Right renal pelvis (tissue), 4 donors: ENCODE measurements at regions not wholly inside any gene's neighbourhood (a gene's known extent, or its start where the extent isn't known, plus 50 kb on each side); places are given as distances from the start of the nearest gene placed in this dataset.

ENCODE experiments used
- DNase-seq, 4 donors: peaks; one replicate each; pipeline ENCODE4 v3.0.0-alpha.2; 2013; ENCODE audit warnings: low read depth in 4 of 4, low spot score in 3 of 4, missing footprints in 1 of 4

DNA sequence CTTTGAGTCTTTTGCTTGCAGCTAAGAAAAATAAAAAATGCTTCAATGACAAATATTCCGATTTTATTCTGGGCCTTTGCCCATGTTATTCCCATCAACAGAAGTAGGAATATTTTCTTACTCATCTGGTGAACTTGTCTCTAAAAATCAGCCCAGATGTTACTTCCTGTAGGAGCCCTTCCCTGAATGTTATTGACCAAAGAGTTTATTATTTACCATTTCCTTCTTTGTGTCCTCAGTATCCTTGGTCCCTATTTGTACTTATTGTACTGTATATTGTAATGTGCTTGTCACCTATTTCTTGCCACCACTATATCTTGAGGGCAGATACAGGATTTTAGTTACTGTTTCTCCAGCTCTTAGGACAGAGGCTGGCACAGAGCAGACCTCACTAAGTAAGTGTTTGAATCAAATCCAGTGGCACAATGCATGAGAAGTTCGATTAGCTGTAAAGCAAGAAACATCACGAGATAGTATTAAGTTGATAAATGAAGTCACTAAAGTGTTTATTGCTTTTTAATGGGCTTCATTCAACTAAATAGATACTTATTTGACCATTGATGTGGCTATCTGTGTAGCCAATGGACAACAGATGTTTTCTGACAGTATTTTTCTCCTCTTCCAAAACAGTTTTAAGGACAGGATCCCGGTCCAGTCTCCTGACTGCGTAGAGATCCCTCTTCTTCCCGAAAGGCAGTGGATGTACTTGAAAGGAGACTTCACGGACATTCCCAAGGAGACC, 109.1 kb downstream of the DDX1 start:
- DNase-seq, result no peak

DNA sequence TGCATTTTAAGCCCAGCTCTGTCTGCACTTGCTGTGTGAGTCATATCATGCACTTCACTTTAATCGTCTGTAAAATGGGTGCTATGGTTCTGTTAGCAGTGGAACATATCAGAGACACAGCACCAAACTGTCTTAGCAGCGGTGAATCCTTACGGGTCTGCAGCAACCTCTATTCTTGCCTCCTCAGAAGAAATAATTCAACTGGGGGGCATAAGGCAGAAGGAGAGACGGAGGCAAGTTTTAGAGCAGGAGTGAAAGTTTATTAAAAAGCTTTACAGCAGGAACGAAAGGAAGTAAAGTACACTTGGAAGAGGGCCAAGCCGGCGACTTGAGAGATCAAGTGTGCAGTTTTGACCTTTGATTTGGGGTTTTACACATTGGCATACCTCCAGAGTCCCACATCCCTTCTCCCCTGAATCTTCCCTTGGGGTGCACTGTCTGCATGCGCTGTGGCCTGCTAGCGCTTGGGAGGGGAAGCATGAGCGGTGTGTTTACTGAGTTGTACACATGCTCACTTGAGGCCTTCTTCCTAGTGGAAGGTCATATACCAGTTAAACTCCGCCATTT, 109.8 kb downstream of the DDX1 start:
- DNase-seq, result no peak

DNA sequence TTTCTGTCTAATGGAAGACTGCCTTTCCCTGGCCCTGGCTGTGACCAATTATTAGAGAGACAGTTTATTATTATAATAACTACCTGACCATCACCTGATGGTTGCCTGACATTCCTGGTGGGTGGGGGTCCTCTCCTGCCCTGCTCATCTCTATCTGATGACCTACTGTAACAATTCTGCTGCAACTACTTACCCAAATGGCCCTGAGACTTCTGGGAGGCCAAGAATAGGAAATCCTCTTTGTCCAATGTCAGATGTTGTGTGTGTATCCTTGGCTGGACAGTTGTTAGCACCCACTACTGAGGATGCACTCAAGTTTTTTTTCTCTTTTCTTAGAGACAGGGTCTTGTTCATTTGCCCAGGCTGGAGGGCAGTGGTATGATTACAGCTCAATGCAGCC, 110.3 kb downstream of the DDX1 start:
- no peak for DNase-seq

DNA sequence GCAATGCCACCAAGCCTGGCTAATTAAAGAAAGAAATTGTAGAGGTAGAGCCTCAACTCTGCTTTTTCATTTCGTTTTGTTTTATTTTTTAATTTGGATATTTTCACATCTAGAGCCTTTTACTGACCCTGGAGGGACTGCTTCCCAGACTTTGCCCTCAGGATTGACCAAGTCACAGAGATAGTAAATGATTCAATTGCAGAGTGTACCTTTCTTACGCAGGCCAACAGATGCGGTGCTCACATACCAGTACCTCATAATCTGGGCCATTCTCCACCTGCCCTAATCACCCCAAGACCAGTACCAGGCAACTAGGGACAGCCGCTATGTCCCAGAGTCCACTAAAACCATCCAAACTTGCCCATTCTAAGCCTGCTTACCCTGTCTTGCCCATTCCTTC, 110.8 kb downstream of the DDX1 start:
- DNase-seq, result no peak

DNA sequence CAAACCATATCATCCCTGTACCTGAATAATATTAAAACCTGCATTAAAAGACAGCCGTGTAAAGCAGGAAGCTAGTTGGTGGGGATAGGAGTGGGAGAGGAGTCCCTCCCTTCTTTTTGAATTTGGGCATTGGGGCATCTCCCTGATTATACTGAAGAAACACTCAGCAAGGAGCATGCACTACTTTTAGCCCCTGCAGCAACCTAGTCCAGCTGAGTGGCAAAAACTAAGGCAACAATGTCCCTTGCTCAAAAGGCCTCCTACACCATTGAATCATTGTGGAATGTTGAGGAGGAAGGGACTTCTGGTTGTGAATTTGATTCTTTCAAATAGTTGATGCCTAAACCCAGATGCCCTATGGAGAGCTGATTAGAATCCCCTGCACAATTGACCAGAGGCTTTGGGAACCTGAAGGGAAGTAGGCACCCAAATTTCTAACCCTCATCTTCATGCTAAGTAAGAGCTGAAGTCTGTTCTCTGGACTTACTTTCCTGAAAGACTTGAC, 111.7 kb downstream of the DDX1 start:
- DNase-seq, result no peak

DNA sequence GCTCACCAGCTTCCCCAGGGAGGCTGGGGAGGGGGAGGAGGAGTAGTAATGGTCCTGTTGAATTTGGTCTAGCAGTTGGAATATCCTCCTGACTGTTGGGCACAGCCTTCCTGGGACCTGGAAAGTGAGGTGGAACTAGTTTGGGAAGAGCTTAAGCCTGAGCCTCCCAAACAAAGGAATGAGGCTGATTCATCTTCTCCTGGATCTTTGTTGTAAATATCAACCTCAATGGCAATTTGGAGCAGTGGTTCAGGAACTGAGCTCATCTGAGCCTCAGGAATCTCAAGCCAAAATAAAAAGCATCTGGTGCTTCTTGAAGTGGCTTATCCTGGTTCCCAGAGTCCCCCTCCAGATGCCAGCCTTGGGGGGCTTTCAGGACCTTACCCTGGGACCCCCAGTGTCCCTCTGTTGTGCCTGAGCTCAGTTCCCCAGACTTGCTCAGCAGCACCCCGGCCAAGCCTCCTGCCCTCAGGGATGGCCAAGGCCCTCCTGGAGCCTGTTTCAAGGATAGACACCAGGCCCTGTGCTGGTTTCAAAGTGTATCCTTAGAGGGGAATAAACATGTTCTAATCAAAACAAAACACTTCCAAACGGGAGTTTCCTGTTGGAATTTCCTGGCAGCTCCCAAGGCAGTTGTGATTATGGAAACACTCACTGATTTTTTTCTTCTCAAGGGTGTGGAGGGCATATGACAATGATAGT, 112.6 kb downstream of the DDX1 start:
- peak in 1 of 4 donors; percentile 20 for DNase-seq

DNA sequence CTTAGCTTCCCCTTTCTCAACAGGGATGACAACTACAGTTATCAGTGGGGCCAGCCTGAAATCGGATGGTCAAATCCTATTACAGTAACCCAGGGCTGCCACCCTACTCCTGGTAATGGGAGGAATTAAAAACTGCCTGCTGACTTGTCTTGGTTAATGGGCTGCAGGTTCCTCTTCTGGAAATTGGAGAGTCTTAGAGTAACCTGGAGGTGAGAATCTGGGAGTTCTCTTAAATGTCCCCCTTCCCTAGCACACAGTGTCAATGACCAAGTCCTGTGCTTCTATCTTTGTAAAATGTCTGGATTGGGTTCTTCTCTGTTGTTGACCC, 113.1 kb downstream of the DDX1 start:
- DNase-seq, result no peak

DNA sequence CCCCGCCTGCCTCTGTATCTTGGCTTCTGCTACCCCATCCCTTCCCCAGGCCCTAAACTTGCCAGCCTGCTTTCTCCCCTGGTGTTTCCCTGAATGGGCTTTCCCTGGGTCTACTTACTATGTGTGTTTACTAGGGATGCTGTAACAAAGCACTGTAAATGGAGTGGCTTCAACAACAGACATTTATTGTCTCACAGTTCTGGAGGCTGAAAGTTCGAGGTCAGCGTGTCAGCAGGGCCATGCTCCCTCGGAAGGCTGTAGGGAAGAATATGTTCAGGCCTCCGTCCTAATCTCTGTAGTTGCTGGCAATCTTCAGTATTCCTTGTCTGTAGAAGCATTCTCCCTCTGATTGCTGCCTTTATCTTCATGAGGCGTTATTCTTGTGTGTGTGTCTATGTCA, 113.6 kb downstream of the DDX1 start:
- no peak for DNase-seq

DNA sequence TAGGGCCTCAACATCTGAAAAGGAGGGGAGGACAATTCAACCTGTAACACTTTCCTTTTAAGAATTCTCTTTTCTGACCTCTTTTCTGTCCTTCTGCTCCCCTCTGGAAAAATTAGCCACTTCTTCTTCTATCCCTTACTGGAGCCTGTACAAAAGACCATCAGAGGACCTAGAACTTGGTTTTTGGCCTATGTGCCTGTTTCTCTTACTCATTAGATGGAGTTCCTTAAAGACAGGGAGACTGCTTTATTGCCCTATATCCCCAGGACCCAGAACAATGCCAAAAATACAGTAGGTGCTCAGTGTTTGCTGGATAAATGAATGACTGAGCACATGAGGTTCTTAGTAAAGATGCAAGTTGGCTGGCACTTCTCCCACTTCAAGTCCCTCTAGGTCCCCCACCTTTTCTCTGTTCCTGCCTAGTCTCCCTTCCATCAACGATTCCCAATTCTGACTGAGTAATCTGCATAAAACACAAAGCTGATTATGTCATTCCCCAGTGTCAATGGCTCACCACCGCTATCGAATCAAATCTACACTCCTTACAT, 114.2 kb downstream of the DDX1 start:
- DNase-seq, result no peak

DNA sequence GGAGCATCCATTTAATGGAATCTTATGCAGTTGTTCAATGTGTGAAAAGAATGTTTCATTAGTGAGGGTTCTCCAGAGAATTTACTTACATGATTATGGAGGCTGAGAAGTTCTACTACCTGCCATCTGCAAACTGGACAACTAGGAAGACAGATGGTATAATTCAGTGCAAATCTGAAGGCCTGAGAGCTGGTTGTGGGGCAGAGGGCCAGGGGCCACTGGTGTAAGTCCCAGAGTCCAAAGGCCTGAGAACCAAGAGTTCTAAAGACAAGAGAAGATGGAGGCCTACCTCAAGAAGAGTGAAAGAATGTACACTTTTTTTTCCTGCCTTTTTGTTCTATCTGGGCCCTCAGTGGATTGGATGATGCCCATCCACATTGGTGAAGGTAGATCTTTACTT, 114.8 kb downstream of the DDX1 start:
- DNase-seq, result no peak

DNA sequence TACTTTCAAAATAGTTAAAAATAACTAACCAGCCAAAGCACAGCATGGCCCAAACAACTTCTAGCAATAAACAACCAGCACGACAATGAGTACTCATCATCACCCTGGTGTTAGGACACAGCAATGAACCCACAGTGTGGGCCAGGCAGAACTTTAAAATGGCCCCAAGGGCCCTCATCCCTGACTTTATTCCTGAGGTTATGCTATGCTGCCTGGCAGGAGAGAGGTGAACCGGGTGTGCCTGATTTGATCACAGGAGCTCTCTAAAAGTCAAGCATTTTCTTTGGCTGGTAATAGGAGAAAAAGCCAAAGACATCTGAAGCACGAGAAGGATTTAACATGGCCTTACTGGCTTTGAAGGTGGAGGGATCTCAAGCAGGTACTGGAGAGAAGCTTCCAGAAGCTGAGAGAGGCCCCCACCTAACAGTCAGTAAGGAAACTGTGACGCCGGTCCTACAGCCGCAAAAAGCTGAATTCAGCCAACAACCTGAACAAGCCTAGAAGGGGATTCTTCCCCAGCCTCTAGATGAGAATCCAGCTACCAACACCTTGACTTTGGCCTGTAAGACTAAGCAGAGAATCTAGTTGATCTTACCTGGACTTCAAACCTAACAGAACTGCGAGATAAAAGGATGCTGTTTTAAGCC, 115.4 kb downstream of the DDX1 start:
- DNase-seq, result no peak

DNA sequence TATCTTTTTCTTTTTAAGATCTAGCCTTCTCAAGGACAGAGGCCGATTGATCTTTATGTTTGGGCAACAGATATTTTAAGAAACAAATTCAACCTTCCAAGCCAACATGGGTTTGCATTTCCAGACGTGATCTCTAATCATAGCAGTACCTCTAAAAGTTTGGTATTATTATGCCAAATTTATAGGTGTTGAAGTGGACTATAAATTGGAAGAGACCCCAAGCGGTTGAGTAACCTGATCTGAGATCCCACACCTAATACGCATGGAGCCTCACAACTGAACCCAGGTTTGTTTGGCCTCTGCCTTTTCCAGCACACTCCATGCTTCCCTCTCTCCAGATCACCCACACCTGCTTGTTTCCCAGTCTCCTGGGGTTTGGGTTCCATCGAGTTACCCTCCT, 116.5 kb downstream of the DDX1 start:
- DNase-seq, result no peak

DNA sequence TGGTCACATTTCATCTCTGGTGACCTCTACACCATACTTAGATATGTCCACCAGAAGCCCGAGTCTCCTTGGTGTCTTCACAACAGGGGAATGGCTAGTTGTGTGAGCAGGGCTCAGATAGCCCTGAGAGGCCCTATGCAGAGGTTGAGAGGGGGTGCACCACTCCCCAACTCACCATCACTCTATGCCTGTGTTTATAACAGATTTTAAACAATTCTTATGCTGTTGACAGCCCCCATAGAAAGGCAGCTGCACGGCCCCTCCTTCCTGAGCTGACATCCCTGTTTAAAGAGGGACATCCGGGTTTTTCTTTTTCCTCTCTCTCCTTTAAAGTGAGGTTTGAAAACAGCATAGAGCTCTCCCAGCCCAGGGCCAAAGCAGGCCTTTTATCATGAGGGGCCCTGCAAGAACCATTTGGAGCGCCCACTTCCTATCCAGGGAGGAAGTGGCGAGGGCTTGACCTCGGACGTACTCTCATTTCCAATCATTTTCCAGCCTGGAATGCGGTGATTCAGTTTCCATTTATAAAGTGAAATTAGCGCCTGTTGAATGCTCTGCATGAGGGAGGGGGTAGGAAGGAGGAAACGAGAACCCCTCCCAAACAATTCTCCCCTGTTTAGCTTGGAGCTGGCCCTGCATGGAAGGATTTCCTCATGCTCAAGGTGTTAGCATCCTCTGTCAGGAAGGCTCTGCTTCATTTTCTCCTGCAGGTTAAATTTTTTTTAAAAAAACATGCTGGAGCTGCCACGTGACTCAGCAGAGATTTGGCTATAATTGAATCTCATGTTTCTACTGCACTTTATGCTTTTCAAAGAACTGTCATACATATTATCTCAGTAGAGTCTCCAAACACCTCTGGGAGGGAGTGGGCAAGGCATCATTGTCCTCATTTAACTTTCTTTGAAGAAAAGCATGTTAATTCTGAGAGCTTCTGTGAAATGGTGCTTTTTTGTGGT, 117.5 kb downstream of the DDX1 start:
- no peak for DNase-seq

DNA sequence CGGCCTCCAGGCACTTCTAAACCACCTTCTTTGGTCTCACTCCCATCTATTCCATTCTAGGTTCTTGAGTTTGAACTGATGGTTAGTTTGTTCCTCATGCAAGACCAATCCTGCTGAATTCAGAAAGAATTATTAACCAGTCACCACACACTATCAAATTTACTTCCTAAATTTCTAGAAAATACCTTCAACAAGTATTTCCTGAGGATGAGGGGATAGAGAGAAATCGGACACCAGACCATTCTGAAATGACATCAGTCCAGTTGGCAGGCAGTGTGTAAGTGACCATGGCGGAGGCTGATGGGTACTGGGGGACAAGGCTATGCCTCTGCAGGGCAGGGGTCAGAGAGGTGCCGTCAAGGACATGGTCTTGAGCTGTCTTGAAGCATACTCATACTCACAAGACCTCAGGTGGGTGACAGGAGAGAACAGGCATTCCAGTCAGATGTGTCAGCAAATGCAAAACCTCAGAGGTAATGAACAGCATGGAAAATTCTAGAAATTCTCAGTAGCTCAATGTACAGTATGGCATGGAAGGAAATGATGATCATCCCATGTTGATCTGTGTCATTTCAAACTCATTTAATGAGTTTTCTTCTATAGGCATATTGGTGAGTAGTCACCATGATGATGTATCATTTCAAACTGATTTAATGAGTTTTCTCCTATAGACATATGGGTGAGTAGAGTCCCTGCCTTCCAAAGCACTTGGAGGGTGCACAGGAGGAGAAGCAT, 119.6 kb downstream of the DDX1 start:
- no peak for DNase-seq

DNA sequence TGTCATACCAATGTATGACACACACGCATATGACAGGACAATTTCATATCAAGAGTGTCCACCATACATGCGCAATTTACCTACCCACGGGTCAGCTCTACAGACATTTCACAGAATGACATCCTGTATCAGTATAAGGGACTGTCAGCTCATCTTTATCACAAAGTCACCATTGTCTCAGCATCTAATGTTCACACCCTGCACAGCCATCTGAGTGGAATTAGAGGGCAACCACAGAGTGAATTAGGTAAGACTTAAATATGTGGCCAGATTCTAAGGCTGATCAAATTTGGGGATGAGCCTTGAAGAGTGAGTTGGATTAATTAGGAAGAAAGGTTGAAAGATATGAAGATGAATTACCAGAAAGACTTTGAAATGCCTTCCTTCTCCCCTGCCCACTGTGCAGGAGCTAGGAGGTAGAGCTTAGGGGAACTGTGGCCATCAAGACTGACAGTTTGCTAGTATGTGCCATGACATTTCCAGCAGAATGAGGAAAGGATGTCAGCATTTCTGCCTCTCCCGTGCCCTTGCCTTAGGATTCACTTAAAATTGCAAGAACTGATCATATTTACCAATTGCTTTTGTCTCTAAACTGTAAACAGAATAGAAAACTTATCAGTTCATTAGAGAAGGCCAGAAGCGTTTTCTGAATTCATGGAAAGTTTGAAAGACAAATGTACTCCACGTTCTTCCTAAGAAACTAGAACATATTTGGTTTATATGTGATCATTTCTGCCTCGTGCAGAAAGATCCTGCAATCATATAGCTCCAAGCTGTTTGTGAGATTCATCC, 121.1 kb downstream of the DDX1 start:
- DNase-seq, result no peak

DNA sequence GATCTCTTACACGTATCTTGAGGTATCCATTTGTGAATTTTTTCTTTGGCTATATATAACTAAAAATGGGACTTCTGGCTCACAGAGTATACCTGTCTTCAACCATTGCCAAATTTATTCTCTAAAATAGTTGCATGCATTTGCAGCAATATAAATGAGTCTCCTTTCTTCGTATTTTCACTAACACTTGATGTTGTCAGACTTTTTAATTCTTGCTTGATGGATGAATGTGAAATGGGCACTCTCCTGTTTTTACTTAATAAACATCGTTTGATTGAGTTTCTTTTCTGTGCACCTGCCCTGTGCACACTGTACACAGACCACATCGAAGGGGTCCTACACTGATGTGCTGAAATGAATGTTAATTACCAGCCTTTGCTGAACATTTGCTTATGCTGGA, 121.8 kb downstream of the DDX1 start:
- no peak for DNase-seq

DNA sequence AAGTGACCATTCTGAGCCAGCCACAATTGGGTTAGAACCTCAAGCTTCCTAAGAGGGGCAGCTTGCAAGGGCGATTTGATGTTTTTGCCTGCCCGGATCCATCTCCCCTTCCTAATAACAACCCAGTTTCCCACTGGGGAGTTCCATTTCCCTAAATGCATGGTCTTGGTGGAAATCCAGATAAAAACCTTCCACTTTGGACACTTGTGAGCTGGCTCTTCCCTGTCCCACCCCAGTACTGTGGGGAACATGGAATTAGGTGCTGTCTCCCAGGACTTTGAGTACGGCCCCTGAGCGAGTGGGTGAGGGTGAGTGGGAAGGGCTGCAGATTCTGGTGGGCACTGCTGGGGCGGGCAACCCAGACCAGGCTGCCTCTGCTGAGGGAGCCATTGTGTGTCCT, 122.3 kb downstream of the DDX1 start:
- DNase-seq, result no peak

DNA sequence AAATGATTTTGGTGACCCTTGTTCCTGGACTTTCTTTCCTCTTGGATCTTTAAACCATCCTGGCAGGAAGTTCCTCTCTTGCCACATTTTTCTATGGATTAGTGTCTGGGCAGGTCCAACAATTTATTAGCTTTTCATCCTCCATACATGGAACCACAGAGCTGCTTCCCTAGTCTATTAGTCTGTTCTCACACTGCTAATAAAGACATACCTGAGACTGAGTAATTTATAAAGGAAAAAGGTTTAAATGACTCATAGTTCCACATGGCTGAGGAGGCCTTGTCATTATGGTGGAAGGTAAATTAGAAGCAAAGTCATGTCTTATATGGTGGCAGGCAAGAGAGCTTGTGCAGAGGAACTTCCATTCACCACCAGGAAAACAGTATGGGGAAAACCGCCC, 122.9 kb downstream of the DDX1 start:
- no peak for DNase-seq

DNA sequence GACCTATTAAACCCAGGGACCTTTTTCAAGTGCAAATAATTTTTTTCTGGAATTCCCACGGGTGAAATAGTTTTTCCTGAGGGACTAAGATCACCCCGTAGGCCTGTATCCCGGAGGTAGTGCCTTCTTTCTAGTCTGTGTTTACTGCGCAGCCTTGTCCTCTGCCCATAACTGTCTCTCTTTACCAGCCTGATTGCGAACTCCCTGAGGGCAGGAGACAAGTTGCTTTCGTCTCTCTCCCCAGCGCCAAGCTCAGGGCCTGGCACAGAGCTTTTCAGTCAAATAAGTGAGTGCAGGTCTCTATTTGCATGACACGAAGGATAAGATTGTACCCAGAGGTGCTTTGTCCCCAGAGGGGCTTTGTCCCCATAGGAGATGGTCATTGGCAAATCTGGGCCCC, 123.9 kb downstream of the DDX1 start:
- no peak for DNase-seq
